Panc1 (cell line): ENCODE measurements at regions not wholly inside any gene's neighbourhood (a gene's known extent, or its start where the extent isn't known, plus 50 kb on each side); places are given as distances from the start of the nearest gene placed in this dataset.

ENCODE experiments used
- ATAC-seq: fragments of 200-7000 bp; cut with Tn5 transposase; 2 replicates; pipeline ENCODE4 v1.9.1; 2020; ENCODE audit warnings: mild to moderate bottlenecking, moderate library complexity
- BruUV-seq: library from RNA; stranded (reverse); fragments of 400-500 nt; replicated peaks from 2 replicates; lab custom pipeline; 2021; lab: Mats Ljungman, UMichigan
- CTCF ChIA-PET: fragments of 300-600 bp; sonication (Branson Sonifier 250); formaldehyde crosslinking; loops from one replicate; lab custom pipeline; 2022; ENCODE audit warnings: antibody characterized with exemption; lab: Charles Lee
- POLR2A ChIA-PET: fragments of 300-600 bp; sonication (Branson Sonifier 250); formaldehyde crosslinking; loops from one replicate; lab custom pipeline; 2022; ENCODE audit warnings: antibody characterized with exemption; lab: Charles Lee
- DNase-seq: peaks from one replicate; pipeline ENCODE4 v3.0.0-alpha.2; 2010; ENCODE audit warnings: low read depth, low spot score
- H3K27ac ChIP-seq: 2 replicates; pipeline ENCODE4 v1.5.1; 2011; ENCODE audit warnings: mild to moderate bottlenecking, low read length, inconsistent platforms
- H3K27me3 ChIP-seq: fragments of 200-500 bp; sonication (Bioruptor generic); 2 replicates; pipeline ENCODE4 v1.6.0; 2014; ENCODE audit warnings: low read length, inconsistent platforms; ENCODE audit not compliant: control insufficient read depth, insufficient read depth
- H3K36me3 ChIP-seq: fragments of 200-500 bp; sonication (Bioruptor generic); 2 replicates; pipeline ENCODE4 v1.5.1; 2014; ENCODE audit warnings: inconsistent platforms, mild to moderate bottlenecking, low read length, moderate library complexity; ENCODE audit not compliant: control insufficient read depth, insufficient read depth
- H3K4me1 ChIP-seq: 2 replicates; pipeline ENCODE4 v1.5.1; 2011; ENCODE audit warnings: inconsistent platforms, mild to moderate bottlenecking, low read length, moderate library complexity; ENCODE audit not compliant: control insufficient read depth, insufficient read depth
- H3K4me3 ChIP-seq, 2 experiments: 2 replicates each; pipeline ENCODE4 v1.5.1; 2011 to 2012; ENCODE audit warnings: low read depth in 2 of 2, low read length in 2 of 2, mild to moderate bottlenecking in 2 of 2, inconsistent platforms in 1 of 2, moderate library complexity in 1 of 2
- H3K9me3 ChIP-seq: fragments of 200-500 bp; sonication (Bioruptor generic); 2 replicates; pipeline ENCODE4 v1.5.1; 2014; ENCODE audit warnings: low read depth, mild to moderate bottlenecking, inconsistent platforms, low read length, moderate library complexity; ENCODE audit not compliant: control insufficient read depth, insufficient read depth
- POLR2AphosphoS5 ChIP-seq: IDR thresholded peaks from 2 replicates; pipeline ENCODE4 v1.6.1; 2012; ENCODE audit warnings: mild to moderate bottlenecking, low read depth, low read length, moderate library complexity
- REST ChIP-seq, 2 experiments: IDR thresholded peaks; 2 replicates each; pipeline ENCODE4 v1.6.1; 2011 to 2012; ENCODE audit warnings: low read depth in 2 of 2, control low read depth in 1 of 2, low read length in 1 of 2, mild to moderate bottlenecking in 1 of 2, moderate library complexity in 1 of 2; ENCODE audit not compliant: insufficient read depth in 1 of 2
- SIN3A ChIP-seq: IDR thresholded peaks from 2 replicates; pipeline ENCODE4 v1.6.1; 2012; ENCODE audit warnings: low read depth, mild to moderate bottlenecking, low read length, moderate library complexity, borderline replicate concordance; ENCODE audit not compliant: insufficient read depth
- TCF7L2 ChIP-seq: IDR thresholded peaks from 2 replicates; pipeline ENCODE4 v1.6.1; 2011; ENCODE audit warnings: mild to moderate bottlenecking, low read depth, low read length, inconsistent platforms
- in situ Hi-C: cut with HindIII; loops from 2 replicates; pipeline ENCODE4 v1.10.0; 2016; ENCODE audit warnings: low sequenced_read_pairs, low pct_unique_long_range_greater_than_20kb
- intact Hi-C: fragments of 100-400 bp; cut with micrococcal nuclease; formaldehyde crosslinking; loops from one replicate; pipeline ENCODE4 v1.10.0; 2022; ENCODE audit not compliant: unreplicated experiment
- TF ChIP-seq, protein P1 (sequence below): fragments of 450-650 bp; IDR thresholded peaks from 2 replicates; pipeline ENCODE4 v1.5.1; 2017; ENCODE audit warnings: mild to moderate bottlenecking

GRCh38 chr5:12183003-12183402, 278.8 kb upstream of the CTNND2 start:
- in situ Hi-C loops = no loop called here
- BruUV-seq = no TSS peak
- CTCF ChIA-PET = no interaction called here
- DNase-seq (no peak), ATAC-seq (no peak)
- Histone ChIP-seq H3K4me3 (no peak overlapping the region), H3K27ac (no peak overlapping the region), H3K4me1 (no peaks in the 10 kb centered on the region), H3K27me3 (no peaks in the 10 kb centered on the region), H3K9me3 (peaks cover 3% of the 10 kb centered on the region; the same call in 1 of the 2 replicates), H3K36me3 (no peaks in the 10 kb centered on the region)
- intact Hi-C loops = no loop called here
- TF ChIP-seq POLR2AphosphoS5 (no peak), SIN3A (no peak), REST (IDR thresholded peaks at IDR 0.05; ENCODE audit: insufficient read depth in 1 of 2, low read depth in 2 of 2, low read length in 1 of 2) (no peak), TCF7L2 (no peak)
- TF ChIP-seq, protein P1, sequence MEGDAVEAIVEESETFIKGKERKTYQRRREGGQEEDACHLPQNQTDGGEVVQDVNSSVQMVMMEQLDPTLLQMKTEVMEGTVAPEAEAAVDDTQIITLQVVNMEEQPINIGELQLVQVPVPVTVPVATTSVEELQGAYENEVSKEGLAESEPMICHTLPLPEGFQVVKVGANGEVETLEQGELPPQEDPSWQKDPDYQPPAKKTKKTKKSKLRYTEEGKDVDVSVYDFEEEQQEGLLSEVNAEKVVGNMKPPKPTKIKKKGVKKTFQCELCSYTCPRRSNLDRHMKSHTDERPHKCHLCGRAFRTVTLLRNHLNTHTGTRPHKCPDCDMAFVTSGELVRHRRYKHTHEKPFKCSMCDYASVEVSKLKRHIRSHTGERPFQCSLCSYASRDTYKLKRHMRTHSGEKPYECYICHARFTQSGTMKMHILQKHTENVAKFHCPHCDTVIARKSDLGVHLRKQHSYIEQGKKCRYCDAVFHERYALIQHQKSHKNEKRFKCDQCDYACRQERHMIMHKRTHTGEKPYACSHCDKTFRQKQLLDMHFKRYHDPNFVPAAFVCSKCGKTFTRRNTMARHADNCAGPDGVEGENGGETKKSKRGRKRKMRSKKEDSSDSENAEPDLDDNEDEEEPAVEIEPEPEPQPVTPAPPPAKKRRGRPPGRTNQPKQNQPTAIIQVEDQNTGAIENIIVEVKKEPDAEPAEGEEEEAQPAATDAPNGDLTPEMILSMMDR = no peak
- POLR2A ChIA-PET = no interaction called here

DNA sequence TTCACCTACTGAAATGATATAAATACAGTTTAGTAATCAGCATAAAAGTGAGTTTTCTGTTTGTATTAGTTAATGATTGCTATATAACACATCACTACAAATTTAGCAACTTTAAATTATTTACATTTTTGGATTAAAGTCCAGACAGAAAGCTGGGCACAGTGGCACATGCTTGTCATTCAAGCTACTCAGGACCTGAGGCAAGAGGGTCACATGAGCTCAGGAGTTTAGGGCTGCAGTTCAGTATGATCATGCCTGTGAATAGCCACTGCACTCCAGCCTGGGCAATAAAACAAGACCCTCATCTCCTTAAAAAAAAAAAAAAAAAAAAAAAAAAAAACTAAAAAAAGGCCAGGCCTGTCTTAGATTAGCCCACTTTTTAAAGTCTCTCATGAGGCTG, 273.6 kb upstream of the CTNND2 start:
- Histone ChIP-seq H3K9me3 (peaks cover 5% of the 10 kb centered on the region; the same call in 1 of the 2 replicates), H3K4me3 (no peak overlapping the region), H3K27me3 (no peaks in the 10 kb centered on the region), H3K4me1 (no peaks in the 10 kb centered on the region), H3K36me3 (no peaks in the 10 kb centered on the region), H3K27ac (no peak overlapping the region)
- TF ChIP-seq TCF7L2 (no peak), SIN3A (no peak), POLR2AphosphoS5 (no peak), REST (IDR thresholded peaks at IDR 0.05; ENCODE audit: insufficient read depth in 1 of 2, low read depth in 2 of 2, low read length in 1 of 2) (no peak)
- TF ChIP-seq, protein P1 = no peak
- no TSS peak for BruUV-seq
- DNase-seq = no peak
- ATAC-seq = no peak
- POLR2A ChIA-PET = no interaction called here
- in situ Hi-C loops = no loop called here
- intact Hi-C loops = no loop called here
- CTCF ChIA-PET = no interaction called here
